ENCODE measurements at regions not wholly inside any gene's neighbourhood (a gene's known extent, or its start where the extent isn't known, plus 50 kb on each side); places are given as distances from the start of the nearest gene placed in this dataset.
"Not testable (repeated sequence)": the region's sequence is repeated elsewhere in the genome, so short reads cannot be mapped to it uniquely, and the experiment has no call there.

DNA sequence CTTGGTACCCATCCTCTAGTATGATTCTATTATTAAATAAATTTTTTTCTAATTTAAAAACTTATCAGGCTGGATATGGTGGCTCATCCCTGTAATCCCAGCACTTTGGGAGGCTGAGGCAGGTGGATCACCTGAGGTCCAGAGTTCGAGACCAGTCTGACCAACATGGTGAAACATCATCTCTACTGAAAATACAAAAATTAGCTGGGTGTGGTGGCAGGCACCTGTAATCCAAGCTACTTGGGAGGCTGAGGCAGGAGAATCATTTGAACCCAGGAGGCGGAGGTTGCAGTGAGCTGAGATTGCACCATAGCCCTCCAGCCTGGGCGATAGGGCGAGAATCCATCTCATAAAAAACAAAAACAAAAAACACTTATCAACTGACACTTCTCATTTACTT is 639.0 kb downstream of the IRS1 start:
- DNase-seq (ENCODE audit: low spot score): not testable (repeated sequence)

DNA sequence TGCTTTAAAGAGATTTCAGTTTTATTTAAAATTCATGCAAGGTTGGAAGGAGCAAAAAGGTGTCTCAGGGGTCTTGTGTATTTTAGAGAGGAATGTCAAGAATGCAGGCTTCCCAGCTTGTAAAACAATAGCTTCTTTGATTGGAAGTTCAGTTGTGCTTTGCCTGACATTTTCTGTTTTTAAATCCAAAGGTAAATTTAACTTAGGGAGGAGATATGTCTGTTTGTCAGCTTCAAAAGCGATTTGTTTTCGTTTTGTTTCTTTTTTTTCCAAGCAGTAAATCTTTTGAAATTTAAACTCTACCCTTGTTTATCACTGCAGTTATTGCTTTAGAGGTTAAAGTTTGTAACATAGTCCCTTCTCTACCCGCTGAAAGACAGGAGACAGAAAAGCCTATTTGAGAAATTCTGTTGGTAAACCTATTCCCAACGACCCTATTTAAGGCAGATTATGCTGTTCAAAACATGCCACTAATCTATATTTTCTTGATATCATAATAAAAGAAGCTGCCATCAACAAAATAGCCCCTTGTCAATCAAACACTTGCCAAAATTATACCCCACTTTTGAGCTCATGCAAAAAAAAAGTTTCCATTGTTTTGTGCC is 639.6 kb downstream of the IRS1 start:
- DNase-seq (ENCODE audit: low spot score): no peak

GRCh38 chr2:226158940-226159339 is 640.7 kb downstream of the IRS1 start:
- DNase-seq (ENCODE audit: low spot score): no peak

- DNase-seq (ENCODE audit: low spot score): no peak
Observed at GRCh38 chr2:226158229-226158628, 641.4 kb downstream of the IRS1 start.

DNA sequence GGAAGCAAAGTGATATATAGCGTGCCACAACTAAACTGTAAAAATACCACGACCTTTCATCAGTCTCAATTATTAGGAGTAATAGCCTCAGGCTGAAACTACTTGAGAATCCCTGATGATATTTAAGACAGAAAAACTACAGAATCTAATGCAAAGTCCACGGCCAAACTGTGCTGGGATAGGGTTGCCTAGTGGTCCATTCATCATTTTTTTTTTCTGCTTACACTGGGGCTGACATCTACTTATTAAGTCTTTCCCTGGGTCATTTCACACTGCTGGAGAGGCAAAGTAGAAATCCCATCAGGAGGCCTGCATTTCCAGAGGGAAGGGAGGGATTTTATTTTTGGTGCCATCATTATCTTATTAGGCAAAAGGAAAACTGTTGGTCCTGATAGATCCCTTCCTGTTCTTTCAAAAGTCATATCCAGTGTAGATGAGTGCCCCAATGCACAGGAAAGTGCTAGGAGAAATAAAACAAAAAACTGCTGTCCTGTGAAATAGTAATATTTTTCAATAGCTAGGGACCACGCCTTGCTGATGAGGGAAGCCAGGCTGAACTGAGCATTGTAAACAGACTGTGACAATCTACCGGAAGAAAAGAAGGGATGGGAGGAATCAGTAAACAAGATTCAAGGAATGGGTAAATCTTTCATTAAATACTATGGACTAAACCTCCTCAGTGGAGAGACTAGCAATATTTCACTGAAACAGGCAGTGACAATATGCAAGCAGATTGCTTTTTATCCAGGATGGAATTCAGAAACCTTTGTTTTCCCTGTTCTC is 644.3 kb downstream of the IRS1 start:
- DNase-seq (ENCODE audit: low spot score): no peak

- DNase-seq (ENCODE audit: low spot score): no peak
Observed at GRCh38 chr2:226154610-226155009, 645.0 kb downstream of the IRS1 start.

DNA sequence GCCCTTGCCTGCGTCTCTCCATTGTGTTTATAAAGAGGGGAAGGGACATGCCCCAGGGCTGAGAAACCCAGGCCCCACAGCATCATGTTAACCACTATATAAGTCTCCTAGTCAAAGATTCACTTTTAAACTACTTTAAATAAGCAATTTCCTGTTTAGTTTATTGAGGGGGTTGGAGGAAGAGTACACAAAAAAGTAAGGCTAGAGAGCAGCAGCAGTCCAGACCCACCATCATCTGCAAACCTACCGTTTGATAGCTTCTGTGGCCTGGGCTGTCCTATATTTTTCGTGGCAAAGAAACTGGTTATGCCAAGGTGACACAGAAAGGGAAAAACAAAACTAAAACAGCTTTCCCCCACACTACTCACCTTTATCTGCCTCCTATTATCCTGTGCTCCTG is 646.1 kb downstream of the IRS1 start:
- no peak for DNase-seq (ENCODE audit: low spot score)

DNA sequence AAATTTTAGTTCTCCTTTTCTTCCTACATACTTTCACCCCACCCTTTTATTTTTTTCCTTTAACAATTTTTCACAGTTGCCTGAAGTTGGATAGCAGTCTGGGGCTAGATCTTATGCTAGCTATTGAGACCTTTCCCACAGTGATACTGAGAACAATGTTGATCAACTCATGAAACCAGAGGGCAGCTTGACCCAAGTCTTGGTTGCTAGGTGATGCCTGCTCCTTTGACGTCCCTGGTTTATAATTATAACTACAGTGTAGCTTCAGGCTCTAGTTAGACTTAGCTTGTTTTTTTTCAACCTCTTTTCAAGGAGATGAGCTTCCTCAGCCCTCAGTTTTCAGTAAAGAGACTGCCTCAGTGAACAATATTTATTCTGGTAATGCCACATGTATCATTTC is 648.5 kb downstream of the IRS1 start:
- DNase-seq (ENCODE audit: low spot score): no peak

- no peak for DNase-seq (ENCODE audit: low spot score)
Observed at GRCh38 chr2:226143091-226143490, 656.5 kb downstream of the IRS1 start.

GRCh38 chr2:226142463-226142862 is 657.2 kb downstream of the IRS1 start:
- no peak for DNase-seq (ENCODE audit: low spot score)

GRCh38 chr2:226140594-226140993 is 659.0 kb downstream of the IRS1 start:
- DNase-seq (ENCODE audit: low spot score): no peak

GRCh38 chr2:226139759-226140158 is 659.9 kb downstream of the IRS1 start:
- no peak for DNase-seq (ENCODE audit: low spot score)

GRCh38 chr2:226137201-226137811 is 662.3 kb downstream of the IRS1 start:
- no peak for DNase-seq (ENCODE audit: low spot score)

DNA sequence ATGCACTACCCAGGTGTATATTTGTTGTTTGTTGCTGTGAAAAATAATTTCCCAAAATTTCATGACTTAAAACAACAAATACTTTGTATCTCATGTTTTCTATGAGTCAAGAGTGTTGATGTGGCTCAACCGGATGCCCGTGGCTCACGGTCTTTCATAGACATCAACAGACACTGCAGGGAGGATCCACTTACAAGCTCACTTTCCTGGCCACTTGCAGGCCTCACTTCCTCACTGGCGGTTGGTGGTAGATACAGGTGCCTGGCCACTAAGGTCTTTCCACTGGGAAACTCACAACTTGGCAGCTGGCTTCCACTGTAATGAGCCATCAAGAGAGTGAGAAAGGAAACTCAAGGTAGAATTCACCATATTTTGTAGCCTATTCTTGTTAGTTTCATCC is 662.9 kb downstream of the IRS1 start:
- DNase-seq (ENCODE audit: low spot score): no peak

DNA sequence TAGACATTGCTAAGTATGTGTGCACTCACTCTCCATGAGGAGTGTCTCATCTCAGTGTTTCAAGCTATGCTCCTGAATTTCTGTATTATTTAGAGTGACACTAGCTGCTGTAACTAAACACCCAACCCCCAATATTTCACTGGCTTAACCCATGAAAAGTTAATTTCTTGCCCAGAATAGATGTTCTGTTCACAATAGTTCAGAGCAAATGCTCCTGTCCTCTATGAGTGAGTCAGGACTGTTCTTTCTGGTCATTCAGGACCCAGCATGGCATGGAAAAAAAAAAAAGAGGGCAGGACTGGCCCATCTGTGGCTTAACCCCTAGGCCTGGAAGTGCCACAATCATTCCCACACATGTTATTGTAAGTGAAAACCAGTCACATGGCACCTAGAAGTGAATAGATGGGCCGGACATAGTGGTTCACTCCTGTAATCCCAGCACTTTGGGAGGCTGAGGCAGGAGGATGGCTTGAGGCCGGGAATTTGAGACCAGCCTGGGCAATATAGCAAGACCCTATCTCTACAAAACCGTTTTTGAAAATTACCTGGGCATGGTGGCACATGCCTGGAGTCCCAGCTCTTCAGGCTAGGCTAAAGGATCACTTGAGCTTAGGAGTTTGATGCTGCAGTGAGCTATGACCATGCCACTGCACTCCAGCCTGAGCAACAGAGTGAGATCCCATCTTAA is 663.6 kb downstream of the IRS1 start:
- DNase-seq (ENCODE audit: low spot score): no peak

GRCh38 chr2:226132323-226133215 is 667.1 kb downstream of the IRS1 start:
- no peak for DNase-seq (ENCODE audit: low spot score)

DNA sequence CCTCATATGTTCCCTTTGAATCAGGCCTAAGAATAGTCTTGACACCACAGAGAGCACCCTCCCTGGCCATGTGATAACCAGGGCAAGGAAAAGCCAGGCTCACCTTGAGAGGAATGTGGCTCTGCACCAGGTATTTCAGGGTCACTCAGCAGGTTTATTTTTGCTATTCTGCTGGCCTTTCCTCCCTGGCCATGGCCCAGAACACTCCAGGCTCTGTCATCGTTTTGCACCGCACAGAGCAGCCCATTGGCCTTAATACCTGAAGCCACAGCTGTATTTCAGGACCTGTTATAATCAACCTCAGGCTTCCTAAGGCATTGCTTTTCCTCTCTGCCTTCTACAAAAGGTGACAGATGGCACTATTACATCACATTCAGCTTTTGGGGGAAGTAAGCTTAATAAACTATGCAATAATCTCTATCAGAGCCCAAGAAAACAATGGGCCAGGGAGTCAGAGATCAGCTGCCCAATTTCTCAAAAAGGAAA is 668.3 kb downstream of the IRS1 start:
- DNase-seq (ENCODE audit: low spot score): no peak

GRCh38 chr2:226130192-226130591 is 669.4 kb downstream of the IRS1 start:
- no peak for DNase-seq (ENCODE audit: low spot score)

DNA sequence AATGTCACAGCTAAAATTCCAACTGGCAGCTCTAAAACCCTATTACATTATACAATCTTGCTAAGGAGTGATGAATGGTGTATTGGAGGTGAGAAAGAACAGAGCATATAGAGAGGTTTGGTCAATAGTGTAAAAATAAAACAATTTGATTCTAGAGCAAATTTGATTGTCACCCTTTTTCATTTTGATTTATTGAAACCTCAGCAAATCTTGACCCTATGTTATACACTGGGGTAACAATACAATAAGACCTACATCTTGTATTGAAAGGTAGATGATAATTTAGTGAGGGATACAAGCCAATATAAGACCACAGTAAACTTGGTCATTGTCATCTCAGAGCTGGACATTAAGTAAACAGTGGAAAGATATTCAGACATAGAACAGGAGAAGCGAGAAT is 671.9 kb downstream of the IRS1 start:
- DNase-seq (ENCODE audit: low spot score): no peak

GRCh38 chr2:226126104-226126503 is 673.5 kb downstream of the IRS1 start:
- no peak for DNase-seq (ENCODE audit: low spot score)

GRCh38 chr2:226125176-226125883 is 674.3 kb downstream of the IRS1 start:
- DNase-seq (ENCODE audit: low spot score): no peak

Data from GM03348 (cell line).